ENCODE measurements at regions not wholly inside any gene's neighbourhood (a gene's known extent, or its start where the extent isn't known, plus 50 kb on each side); places are given as distances from the start of the nearest gene placed in this dataset.

- TF ChIP-seq CTCF (IDR thresholded peaks at IDR 0.05) = no peak
- no peak for TF ChIP-seq POLR2AphosphoS5 (IDR thresholded peaks at IDR 0.05)
- TF ChIP-seq POLR2A (IDR thresholded peaks at IDR 0.05) = no peak
- no peak for TF ChIP-seq EP300 (IDR thresholded peaks at IDR 0.05)
Observed at GRCh38 chr12:124426594-124427555, 132.0 kb downstream of the RFLNA start.
